GM18861 (cell line): ENCODE measurements at regions not wholly inside any gene's neighbourhood (a gene's known extent, or its start where the extent isn't known, plus 50 kb on each side); places are given as distances from the start of the nearest gene placed in this dataset.

ENCODE experiments used
- ATAC-seq: cut with Tn5 transposase; IDR thresholded peaks from one replicate; pipeline ENCODE4 v1.9.1; 2021; ENCODE audit not compliant: unreplicated experiment

DNA sequence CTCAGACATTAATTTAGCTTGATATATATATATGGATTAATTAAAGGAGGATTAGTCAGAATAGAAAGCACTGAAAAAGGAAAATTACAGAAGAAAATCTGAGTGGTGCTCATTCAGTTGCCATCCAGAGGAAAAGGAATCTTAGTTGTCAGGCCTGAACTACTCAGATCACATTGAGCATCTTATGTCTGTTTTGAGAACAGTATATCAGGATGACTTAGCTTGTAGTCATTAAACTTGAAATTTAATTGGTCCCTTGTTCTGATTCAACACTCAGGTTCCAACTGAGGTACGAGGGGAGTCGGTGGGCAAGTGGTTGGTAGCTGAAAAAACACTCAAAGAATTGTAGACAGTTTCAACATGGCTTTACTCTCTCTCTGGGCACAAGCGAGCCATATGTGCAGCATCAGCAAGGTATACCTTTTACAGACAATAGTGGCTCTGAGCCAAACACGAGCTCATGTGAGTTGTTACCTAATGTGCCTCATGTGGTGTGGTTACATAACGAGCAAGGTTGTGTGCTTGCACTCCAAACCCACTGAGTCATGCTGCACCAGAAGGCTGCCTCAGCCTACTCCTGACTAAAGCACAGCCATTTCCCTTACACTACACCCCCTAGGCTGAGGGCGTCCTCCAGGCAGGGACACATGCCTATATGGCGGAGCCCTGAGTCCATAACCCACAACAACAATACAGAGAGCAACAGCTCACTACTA is 73.0 kb upstream of the HMGN3 start:
- no peak for ATAC-seq

DNA sequence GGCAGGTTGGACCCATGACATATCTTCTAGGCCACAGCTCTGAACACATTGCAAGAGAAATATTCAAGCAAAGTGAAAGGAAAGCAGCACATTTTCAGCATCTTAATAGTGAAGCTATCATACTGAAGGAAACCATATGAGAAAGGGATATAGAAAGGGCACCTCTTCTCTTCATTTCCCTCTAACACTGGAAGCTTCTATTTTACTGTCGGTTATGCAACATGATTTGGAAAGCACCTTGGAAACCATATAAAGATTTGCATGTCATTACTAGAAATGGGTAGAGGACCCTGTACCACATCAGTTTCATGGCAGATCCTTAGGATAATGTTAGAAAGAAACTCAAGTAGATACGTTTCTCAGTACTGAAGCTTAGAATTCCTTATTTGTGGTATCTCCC is 70.5 kb upstream of the HMGN3 start:
- ATAC-seq = no peak

DNA sequence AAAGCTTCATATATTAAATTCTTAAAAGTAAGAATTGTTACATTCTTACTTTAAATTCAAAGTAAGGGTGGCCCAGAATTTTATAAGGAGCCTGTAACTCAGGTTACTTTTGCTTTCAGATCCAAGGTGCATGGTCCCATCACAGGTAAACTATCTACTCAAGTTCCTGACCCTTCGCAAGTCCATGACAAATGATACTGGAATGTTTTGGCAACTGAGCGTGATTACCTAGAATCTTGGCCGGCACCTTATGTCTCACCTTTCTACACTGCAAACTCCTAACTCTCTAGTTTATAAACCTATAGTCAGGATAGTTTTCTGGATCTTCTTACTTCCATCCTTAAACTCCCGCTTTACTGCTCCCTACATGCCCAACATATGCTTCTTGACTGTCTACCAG is 67.9 kb upstream of the HMGN3 start:
- ATAC-seq = no peak

DNA sequence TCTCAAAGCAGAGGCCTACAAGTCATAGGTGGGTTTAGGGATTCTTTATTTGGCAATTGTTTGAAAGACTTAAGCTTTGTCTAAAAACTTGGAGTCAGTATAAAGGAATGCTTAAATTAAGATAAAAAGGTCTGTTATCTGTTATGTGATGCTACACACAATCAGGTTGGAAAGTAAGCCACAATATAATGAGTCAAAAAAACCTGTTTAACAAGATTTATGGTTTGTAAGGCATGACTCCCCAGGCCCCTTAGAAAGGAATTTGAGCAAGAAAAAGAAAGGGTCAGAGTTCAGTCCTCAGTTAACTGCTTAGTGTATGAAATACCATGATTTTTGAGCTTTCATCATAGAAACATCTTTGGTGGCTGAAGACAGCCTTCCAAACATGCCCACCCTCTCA is 66.8 kb upstream of the HMGN3 start:
- no peak for ATAC-seq

DNA sequence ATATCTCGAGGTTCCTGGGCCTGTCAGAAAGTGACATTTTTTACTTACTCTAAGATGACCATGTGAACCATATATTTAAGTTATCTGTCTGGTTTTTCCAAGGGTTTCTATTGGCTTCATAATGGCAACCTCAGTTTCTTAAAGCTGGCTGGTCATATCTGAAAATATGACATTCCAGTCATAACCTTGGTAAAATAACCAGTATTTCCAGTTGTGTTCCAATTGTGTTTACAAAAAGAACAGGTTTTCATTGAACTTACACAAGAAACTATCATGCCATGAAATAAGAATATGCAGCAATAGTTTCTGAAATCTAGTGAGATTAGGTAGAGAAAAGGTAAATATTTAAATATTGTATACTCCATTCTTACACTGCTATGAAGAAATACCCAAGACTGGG is 61.7 kb upstream of the HMGN3 start:
- ATAC-seq = no peak
